HG03064 (cell line): ENCODE measurements at regions not wholly inside any gene's neighbourhood (a gene's known extent, or its start where the extent isn't known, plus 50 kb on each side); places are given as distances from the start of the nearest gene placed in this dataset.

Source experiments
- ATAC-seq: cut with Tn5 transposase; IDR thresholded peaks from one replicate; pipeline ENCODE4 v1.9.1; 2021; ENCODE audit warnings: low read depth; ENCODE audit not compliant: unreplicated experiment

DNA sequence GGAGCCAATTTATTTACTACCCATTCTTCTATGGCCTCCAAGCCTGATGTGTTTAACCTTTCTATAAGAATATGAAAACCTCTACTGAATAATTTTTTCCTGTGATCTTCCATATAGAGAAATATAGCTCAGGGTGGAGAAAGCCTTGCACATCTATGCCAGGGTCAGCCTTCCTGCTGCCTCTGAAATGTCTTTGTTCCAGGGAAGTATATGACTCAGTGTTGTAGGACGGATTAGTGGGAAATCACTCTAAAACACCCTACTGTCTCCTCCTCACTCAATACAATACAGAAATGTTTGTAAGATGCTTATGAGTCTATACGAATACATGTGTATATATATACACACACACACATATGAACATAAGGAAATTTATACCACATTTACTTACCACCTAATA is 1044.9 kb downstream of the BRINP3 start:
- no peak for ATAC-seq

DNA sequence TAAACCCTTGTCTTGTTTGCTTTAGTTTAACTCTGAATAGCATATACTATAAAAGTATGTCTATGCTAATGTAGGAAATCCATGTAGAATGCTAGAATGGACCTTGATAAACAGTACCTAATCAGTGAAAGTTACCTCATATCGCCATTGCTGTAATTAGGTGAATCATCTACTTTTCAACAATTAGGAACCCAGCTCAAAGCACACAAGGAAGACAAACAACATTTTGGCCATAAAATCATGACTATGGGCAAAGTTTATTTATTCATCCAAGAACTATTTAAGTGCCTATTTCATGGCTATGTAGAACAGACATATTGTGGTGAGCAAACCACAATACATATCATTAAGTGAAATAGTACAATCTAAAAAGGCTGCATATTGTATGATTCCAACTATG is 1043.2 kb downstream of the BRINP3 start:
- ATAC-seq: no peak

DNA sequence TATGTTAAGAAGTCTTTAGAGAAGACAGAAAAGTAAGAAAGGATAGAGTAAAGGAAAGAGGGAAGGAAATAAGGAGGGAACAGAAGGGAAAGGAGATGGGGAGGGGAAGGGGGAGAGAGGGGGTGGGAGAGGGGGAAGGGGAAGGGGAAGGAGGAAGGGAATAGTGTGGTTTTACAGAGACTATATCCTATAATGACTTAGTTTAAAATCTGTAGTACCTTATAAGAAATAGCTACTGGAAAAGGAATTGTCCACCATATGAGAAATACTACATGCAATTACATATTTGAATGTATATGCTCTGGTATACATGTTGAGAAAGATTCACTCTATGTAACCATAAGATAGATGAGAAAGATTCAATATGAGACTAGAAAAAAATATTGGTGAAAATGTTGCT is 1042.3 kb downstream of the BRINP3 start:
- no peak for ATAC-seq

DNA sequence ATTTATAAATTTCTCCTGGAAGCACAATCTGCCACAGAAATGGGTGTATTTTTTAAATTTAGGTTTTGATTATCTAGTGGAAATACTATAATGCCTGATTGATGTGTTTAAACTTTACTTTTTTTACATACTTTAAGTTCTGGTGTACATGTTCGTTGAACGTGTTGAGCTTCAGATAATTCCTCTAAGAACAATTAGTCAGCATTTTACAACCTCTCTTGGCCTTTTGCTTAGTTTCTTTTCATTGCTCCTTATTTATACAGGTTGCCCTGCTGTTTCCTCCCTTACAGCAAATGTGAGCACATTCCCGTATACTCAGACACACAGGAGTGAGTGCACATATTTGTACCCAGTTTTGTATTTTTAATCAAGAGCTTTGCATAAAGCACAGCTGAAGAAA is 1038.9 kb downstream of the BRINP3 start:
- ATAC-seq: no peak

DNA sequence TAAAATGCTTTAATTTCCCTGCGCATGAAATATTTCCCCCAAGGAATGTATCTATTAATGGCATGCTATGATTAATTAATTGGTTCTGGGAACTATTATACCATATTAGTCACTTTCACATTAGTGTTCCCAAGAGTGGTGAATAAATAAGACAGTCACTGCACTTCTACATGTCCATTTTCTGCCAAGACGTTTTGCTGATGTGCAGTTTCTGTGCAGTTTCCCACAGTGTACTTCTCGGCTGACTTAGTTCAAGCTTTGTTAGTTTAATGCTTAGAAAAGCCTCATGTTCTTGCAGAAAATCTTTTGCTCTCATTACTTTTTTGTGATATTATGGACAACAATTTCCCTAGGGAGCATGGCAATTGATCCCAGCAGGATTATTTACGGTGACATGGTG is 1014.5 kb downstream of the BRINP3 start:
- no peak for ATAC-seq

DNA sequence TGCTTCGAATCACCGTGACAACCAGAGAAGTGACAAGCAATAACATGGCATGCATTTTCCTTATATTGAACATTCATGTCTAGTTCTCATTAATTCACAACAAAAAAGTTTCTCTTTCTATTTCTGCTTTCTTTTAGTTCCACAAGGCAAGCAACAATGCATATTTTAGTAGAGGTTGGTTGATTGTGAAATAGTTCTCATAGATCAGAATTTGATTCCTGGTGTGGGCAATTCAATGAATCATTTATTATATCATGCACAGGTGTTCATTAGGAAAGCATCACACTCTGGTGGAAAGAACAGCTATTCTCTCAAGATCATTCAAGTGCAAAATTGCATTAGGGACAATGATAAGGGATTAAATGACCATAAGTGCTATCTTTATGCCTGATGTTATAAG is 980.9 kb downstream of the BRINP3 start:
- no peak for ATAC-seq

DNA sequence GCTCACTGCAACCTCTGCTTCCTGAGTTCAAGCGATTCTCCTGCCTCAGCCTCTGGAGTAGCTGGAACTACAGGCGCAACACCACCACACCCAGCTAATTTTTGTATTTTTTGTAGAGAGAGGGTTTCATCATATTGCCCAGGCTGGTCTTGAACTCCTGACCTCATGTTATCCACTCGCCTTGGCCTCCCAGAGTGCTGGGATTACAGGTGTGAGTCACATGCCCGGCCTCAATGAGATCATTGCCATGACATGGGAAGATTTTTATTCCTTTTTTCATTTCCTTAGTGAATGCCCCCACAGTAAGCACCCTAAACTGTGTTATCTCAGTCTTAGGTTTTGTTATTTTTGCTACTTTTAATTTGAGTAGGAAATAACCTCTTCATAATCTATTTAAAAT is 977.9 kb downstream of the BRINP3 start:
- ATAC-seq: no peak

DNA sequence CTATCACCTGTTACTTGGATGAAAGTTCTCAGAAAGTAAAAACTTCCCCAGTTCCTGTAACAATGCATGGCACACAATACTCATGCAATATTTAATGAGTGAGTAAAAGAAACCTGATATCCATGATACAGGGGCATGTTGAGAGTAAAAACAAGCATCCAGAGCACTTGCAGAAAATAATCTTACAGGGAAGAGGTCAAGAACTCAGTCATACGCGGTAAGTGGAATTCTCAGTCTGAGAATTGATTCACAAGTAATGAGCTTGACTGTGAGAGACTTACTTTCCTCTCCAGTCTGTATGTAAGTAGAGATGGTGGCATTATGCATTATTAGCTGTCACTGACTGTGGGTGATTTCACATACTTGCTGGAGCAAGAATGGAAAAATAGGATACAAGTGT is 976.9 kb downstream of the BRINP3 start:
- ATAC-seq: no peak

DNA sequence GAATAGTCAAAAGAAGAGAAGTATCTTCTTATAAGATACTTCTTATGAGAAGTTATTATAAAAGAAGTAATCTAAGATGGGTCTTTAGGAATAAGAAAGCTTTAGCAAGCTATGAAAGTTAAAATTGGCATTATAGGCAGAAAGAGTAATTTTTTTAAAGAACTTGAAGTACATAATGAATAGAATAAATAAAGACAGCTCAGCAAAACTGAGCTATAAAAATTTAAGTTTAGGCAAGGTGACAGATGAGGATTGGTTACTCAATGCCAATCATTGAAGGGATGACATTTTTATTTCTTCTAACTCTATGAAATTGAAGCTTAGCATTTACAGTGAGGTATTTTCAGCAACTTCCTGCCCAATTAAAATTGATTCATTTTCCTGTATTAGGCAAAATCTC is 966.8 kb downstream of the BRINP3 start:
- ATAC-seq: no peak

DNA sequence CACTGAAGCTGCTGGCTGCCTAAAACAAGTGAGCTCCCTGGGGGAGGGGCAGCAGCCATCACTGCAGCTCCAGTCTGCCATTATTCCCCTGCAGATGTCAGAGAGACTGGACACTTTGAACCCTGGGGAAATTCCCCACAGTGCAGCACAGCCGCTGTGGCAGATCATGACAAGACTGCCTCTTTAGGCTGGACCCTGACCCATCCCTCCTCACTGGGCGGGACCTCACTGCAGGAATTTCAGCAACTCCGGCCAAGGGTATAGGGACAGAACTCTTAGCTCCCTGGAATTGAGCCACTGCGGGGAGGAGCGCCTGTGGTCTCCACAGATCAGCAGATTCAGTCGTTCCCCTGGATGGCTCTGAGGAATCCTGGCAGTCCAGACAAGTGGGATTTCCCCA is 964.6 kb downstream of the BRINP3 start:
- no peak for ATAC-seq

DNA sequence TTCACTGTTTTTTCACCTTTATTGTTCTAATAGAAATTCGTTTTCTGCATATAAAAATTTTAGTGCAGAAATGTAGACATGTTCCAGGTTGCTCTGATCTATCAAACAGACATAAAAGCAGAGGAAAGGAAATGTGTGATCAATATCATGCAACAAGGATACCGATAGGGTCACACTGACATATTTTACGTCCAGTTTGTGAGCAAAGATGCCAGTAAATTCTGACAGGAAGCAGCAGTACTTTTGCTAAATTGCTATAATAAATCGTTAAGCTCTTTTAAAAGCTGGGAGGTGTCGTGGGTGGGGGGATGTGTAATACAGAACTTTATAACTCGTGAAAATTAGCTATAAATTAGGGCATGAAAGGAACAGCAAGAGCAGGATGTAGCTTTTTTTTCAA is 955.2 kb downstream of the BRINP3 start:
- no peak for ATAC-seq

DNA sequence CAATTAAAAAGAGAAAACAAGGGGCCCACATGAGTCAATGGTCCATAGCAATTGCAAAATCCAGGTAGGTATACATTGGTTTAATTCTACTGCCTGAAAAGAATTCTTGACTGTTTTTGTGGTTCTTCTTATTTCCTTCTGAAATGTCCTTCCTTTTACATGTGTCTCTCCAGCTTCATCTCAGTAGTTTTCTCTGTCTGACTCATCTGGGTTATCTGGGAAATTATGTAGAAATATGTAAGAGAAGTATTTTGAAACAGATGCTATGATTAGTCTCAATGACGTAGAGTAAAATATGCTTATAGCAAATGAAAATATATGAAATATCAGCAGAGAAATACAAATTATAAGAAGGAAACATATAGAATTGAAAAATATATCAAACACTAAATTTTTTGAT is 953.2 kb downstream of the BRINP3 start:
- ATAC-seq: no peak

DNA sequence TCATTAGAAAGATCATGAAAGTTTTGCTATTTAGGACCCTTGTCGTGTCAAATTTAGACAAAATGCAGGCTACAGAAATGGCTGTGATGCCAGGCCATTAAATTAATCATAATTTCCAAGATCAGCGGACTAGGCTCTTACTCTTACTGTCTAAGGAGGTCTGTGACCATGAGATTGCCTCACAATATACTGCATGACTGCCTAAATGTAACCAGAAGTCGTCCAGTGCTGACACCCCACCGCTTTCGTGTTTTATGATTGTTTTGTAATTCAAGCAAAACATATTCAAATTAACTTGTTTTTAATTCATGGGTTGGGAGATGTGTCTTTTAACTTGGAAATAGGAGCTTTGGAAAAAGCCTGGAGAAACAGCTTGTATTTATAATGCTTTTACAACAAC is 947.5 kb downstream of the BRINP3 start:
- ATAC-seq: no peak

DNA sequence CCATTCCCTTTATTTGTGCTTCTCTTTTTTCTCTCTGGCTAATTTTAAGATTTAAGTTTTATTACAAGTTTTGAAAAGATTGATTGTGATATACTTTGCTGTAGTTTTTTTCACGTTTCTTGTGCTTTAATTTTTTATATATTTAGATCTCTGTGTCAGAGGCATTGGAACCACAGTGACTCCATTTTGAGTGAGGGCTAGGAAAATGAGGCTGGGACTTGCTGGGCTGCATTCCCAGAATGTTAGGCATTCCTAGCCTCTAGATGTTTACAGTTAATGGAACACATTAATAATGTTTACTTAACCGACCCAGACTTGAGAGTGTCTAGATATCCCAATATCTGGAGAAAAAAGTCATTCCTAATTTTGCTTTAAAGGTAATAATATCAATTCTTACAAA is 939.4 kb downstream of the BRINP3 start:
- no peak for ATAC-seq

DNA sequence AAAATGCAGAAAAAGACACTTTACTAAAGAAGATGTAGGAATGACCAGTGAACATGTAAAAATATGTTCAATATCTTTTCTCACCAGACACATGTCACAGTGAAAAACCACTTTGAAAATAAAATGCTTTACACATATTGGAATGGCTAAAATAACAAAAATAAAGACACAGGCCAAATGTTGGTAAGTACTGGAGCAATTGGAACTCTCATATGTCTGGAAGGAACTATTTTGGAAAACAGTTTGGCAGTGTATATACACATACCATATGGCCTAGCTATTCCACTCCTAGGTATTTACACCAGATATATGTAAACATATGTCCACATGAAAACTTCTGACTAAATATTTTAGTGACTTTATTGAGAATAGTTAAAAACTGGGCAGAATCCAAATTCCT is 927.2 kb downstream of the BRINP3 start:
- ATAC-seq: no peak

DNA sequence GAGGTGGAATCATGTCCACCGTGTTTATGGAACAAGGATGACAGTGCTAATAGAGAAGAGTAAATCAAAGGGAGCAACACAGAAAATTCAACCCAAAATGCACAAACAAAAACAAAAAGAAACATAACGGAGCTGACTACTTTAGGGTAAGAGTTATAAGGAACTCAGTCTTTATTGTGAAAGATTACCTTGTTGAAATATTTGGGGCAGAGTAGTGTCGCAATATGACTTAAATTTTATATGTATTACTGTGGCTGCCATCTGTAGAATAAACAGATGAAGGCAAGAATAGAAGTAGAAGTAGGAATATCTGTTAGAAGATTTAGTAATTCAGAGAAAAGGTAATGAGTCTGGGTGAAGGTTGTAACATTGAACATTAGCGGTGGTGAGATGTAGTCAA is 913.9 kb downstream of the BRINP3 start:
- ATAC-seq: no peak

DNA sequence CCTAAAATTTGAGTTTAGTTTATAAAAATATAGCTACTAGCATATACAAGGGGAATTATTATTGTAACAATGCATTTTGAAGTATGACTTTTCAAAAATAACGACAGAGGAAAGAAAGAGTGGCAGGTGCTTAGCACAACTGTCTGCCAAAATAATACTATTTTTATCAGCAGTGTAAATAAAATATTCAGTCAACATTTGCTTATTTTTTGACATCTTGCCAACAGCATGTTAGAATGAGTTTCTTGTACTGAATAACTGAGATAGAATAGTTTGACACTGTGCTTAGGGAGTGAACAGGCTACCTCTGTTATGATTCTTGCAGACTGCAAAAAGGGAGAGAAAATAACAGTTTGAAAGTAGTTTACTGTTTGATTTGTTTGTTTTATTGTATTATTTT is 909.8 kb downstream of the BRINP3 start:
- ATAC-seq: no peak

DNA sequence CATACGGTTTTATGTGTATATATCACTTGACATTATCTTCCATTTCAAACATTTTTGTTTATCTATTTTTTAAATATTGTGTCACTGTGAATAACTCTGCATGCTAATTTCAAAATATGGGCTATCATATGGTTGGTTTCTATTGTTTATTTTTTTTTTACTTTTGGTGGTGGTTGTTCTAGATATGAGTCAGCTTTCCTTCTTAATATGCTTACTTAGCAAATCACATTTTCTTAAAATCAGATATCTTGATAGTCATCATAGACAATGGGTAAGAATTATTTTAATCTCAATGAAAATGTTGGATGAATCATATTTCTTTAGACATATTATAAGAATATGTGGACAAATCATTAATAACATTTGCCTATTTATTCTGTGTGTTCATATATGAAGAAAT is 881.5 kb downstream of the BRINP3 start:
- no peak for ATAC-seq

DNA sequence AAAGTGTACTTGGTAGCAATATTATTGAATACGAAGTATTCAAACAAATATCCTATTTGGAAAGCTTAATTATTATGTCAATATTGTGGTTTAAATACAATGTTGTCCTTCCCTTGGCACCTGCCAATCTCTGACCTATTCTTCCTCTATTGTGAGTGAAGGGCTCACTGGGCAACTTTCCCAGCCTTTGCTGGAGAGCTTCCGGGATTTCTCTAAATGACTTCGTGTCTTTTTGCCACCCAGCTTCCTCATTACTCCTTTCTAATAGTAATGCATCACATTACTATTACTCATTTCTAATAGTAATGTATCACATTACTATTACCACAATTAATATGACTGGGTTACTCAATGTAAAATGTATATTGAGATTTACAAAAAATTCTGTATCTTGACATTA is 880.6 kb downstream of the BRINP3 start:
- ATAC-seq: no peak

DNA sequence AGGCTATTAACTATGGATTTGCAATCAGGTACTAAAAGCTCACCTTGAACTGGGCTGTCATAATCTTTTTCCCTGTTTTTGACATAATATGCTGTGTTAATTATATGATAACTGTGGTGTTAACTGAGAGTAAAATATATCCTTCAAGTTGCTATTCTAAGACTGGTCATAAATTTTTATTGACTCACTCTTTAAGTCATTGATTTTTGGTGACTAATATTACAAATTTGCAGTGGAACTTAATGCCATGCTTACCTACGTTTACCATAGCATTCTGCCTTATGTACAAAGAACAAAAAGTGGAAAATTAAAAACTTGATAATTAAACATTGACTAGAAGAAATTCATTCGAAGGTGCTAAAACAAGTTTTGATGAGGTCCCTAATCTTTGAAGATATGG is 872.4 kb downstream of the BRINP3 start:
- no peak for ATAC-seq

DNA sequence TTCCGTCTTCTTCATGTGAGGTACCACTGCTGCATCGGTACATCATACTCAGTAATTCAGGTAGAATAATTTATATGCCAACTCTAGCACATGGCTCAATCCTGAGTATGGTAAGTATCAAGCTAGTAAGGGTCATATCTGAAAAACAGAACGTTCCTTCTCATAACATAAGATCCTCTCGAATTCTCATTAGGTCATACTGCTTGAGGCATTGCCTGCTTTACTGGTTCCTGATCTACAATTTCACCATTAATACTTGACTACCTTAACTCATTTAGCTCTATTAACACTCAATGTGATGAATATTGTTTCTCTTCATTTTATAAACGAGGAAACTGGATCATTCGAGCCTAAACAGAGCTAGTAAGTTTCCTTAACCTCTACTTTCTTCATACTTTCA is 871.6 kb downstream of the BRINP3 start:
- no peak for ATAC-seq

DNA sequence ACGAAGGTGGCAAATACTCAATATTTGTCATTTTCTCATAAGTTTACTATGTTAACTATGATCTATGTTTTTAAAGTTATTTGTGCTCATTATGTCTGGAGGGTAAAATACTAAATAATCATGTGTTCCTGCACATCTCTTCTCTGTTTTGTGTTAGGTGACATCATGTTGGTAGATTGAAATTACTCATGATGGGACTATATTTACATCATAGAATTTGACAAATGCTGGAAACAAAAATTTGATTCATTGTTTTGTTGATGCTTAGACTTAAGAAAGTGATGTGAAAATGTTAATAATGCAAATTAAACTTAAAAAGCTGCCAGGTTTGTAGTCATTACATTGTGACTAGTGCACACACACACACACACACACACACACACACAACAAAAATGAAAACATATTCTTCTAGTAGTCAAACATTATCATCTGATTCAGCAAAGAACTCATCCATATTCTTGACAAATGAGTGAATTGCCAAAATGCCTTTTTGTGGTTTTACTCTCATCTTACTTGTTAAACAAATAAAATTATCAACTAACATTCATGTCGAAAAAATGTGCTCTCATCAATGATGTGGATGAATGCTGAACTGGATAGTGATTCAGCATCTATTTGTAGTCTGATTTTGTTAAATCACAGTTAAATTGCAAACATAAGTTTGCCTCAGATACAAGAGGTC is 870.7 kb downstream of the BRINP3 start:
- ATAC-seq: no peak

DNA sequence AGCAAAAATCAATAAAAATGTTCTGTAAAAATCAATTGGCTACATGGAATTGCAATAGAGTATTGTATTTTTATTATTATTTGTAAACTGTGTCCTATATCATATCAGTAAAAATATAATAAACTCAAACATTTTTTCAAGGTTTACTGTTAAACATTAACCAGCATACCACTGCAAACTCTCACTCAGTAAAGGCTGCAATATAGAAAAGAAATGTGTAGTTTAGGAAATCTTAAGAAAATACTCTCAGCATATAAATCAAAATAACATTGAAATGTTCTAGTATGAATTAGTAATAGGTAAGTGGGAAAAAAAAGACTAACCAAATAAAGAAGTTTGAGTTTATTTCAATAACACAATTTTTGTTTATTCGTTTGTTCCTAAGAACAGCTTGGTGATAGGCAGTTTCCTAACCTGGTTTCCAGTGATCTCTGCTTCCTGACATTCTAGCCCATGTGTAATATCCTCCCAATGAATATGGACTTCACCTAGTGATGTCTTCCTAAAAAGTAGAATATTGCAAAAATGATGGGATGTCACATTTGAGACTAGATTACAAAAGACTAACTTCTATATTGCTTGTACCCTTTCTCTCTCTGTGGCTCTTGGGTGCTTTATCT is 870.1 kb downstream of the BRINP3 start:
- ATAC-seq: no peak
